PFSK-1 (cell line): ENCODE measurements at regions not wholly inside any gene's neighbourhood (a gene's known extent, or its start where the extent isn't known, plus 50 kb on each side); places are given as distances from the start of the nearest gene placed in this dataset.

Experiments used
- POLR2AphosphoS5 ChIP-seq: IDR thresholded peaks from 2 replicates; pipeline ENCODE4 v1.6.1; 2012; ENCODE audit warnings: low read depth, mild to moderate bottlenecking, control low read depth, low read length, moderate library complexity
- REST ChIP-seq, 2 experiments: IDR thresholded peaks; 2 replicates each; pipeline versions ENCODE4 v1.6.1 to v1.8.0; 2011 to 2012; ENCODE audit warnings: low read depth in 2 of 2, low read length in 2 of 2, control low read depth in 1 of 2, inconsistent platforms in 1 of 2, mild to moderate bottlenecking in 1 of 2, moderate library complexity in 1 of 2; ENCODE audit not compliant: insufficient read depth in 1 of 2
- SIN3A ChIP-seq: IDR thresholded peaks from 2 replicates; pipeline ENCODE4 v1.6.1; 2012; ENCODE audit warnings: mild to moderate bottlenecking, low read length, moderate library complexity, borderline replicate concordance; ENCODE audit not compliant: insufficient read depth

- no peak for TF ChIP-seq REST (IDR thresholded peaks at IDR 0.05; ENCODE audit: insufficient read depth in 1 of 2, low read depth in 2 of 2, low read length in 2 of 2)
- no peak for TF ChIP-seq POLR2AphosphoS5
- no peak for TF ChIP-seq SIN3A
Observed at GRCh38 chr5:172582940-172583339, 58.1 kb upstream of the NEURL1B start.
